Naive B cell (primary cell): ENCODE measurements at regions not wholly inside any gene's neighbourhood (a gene's known extent, or its start where the extent isn't known, plus 50 kb on each side); places are given as distances from the start of the nearest gene placed in this dataset.
A peak's percentile ranks its signal among the peaks of the same experiment; 100 is the strongest.

Source experiments
- ATAC-seq, 2 donors: fragments of 150-1000 bp; cut with Tn5 transposase; 2 replicates each; pipeline ENCODE4 v1.10.0; 2021; ENCODE audit warnings: low read depth in 2 of 2, mild to moderate bottlenecking in 2 of 2, moderate library complexity in 2 of 2
- DNase-seq: peaks from one replicate; pipeline ENCODE4 v3.0.0; 2022
- H3K27ac Mint-ChIP-seq, 6 donors: one replicate each; pipeline ENCODE4 v1.8.0; 2020 to 2022; ENCODE audit warnings: mild to moderate bottlenecking in 6 of 6, mixed read lengths in 6 of 6, moderate library complexity in 5 of 6, inconsistent platforms in 2 of 6
- H3K27me3 Mint-ChIP-seq, 3 donors: one replicate each; pipeline ENCODE4 v1.8.0; 2021 to 2022; ENCODE audit warnings: mixed read lengths in 3 of 3, mild to moderate bottlenecking in 1 of 3
- H3K36me3 Mint-ChIP-seq, 2 donors: one replicate each; pipeline ENCODE4 v1.8.0; 2020 to 2022; ENCODE audit warnings: mixed read lengths in 2 of 2, inconsistent platforms in 1 of 2, mild to moderate bottlenecking in 1 of 2
- H3K4me1 Mint-ChIP-seq, 3 donors: one replicate each; pipeline ENCODE4 v1.8.0; 2020 to 2022; ENCODE audit warnings: mixed read lengths in 3 of 3, inconsistent platforms in 1 of 3, mild to moderate bottlenecking in 1 of 3, moderate library complexity in 1 of 3
- H3K4me3 Mint-ChIP-seq, 8 donors: one replicate each; pipeline ENCODE4 v1.8.0; 2020 to 2022; ENCODE audit warnings: mild to moderate bottlenecking in 8 of 8, mixed read lengths in 8 of 8, moderate library complexity in 8 of 8, inconsistent platforms in 2 of 8
- H3K9me3 Mint-ChIP-seq, 7 donors: one replicate each; pipeline ENCODE4 v1.8.0; 2020 to 2022; ENCODE audit warnings: mixed read lengths in 7 of 7, mild to moderate bottlenecking in 5 of 7, inconsistent platforms in 2 of 7, moderate library complexity in 1 of 7

GRCh38 chr2:122182616-122183355, 427.3 kb downstream of the TSN start:
- no peaks in the 10 kb centered on the region for H3K4me1 Mint-ChIP-seq
- ATAC-seq = no peak
- H3K36me3 Mint-ChIP-seq = no peaks in the 10 kb centered on the region
- no peaks in the 10 kb centered on the region for H3K27me3 Mint-ChIP-seq
- no peak overlapping the region for H3K4me3 Mint-ChIP-seq
- no peak overlapping the region for H3K27ac Mint-ChIP-seq
- H3K9me3 Mint-ChIP-seq = peaks cover 0 to 10% (median 2%) of the 10 kb centered on the region in 7 donors
- no peak for DNase-seq

GRCh38 chr2:122183890-122184289, 428.4 kb downstream of the TSN start:
- DNase-seq (no peak), ATAC-seq (no peak)
- Mint-ChIP-seq H3K4me3 (no peak overlapping the region), H3K36me3 (no peaks in the 10 kb centered on the region), H3K4me1 (no peaks in the 10 kb centered on the region), H3K9me3 (peaks cover 0 to 5% (median 2%) of the 10 kb centered on the region in 7 donors), H3K27me3 (no peaks in the 10 kb centered on the region), H3K27ac (no peak overlapping the region)

DNA sequence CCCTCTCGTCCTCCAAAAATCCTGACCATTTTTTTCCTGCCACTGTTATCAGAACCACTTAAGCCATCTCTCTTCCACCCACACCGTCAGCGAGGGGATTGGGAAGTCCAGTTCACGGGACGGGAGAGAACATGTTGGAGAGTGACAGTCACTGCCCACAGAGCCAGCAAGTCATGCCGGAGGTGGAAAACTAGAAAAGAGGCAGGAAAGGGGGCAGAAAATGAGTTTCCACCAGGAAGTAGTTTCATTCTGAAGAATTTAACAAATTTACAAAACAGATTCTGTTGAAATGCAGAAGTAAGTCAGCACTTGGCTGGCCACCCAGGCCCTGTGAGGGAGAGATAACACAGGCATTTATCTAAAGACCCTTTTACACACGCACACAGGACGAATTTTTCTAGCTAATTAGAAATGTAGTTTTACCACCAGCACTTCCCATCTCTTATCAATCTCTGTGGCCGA, 431.3 kb downstream of the TSN start:
- Mint-ChIP-seq H3K4me3 (no peak overlapping the region), H3K27ac (no peak overlapping the region), H3K4me1 (no peaks in the 10 kb centered on the region), H3K36me3 (no peaks in the 10 kb centered on the region), H3K27me3 (no peaks in the 10 kb centered on the region), H3K9me3 (peaks cover 0 to 2% (median 0%) of the 10 kb centered on the region in 7 donors)
- ATAC-seq (no peak), DNase-seq (no peak)

- no peaks in the 10 kb centered on the region for H3K36me3 Mint-ChIP-seq
- H3K27ac Mint-ChIP-seq = no peak overlapping the region
- H3K9me3 Mint-ChIP-seq = peaks cover 0 to 5% (median 0%) of the 10 kb centered on the region in 7 donors
- H3K27me3 Mint-ChIP-seq = peaks cover 0 to 4% (median 0%) of the 10 kb centered on the region in 3 donors
- ATAC-seq = no peak
- DNase-seq = no peak
- H3K4me3 Mint-ChIP-seq = no peak overlapping the region
- H3K4me1 Mint-ChIP-seq = no peaks in the 10 kb centered on the region
These were observed 435.9 kb downstream of the TSN start for GRCh38 chr2:122191331-122191730.

- Mint-ChIP-seq H3K9me3 (peaks cover 0 to 7% (median 0%) of the 10 kb centered on the region in 7 donors), H3K36me3 (no peaks in the 10 kb centered on the region), H3K4me1 (no peaks in the 10 kb centered on the region), H3K27me3 (peaks cover 0 to 4% (median 0%) of the 10 kb centered on the region in 3 donors), H3K27ac (no peak overlapping the region), H3K4me3 (no peak overlapping the region)
- no peak for ATAC-seq
- no peak for DNase-seq
These were observed 438.2 kb downstream of the TSN start for GRCh38 chr2:122193622-122194021.

DNA sequence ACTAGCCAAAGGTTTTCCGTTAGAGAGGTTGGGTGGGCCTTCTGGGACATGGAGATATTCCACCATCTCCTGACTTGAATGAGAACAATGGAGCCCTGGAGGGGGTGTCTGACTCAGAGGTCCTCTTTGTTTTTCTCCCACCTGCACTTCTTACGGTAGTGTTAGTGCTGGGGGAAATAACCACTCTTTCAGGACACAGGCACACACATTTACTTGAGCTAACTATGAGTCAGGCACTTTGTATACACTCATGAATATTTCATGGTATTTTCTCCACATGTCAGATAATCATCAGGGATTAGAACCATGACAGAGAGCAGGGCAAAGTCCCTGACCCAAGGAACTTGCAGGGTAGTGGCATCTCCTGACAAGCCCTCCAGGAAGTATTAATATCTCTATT, 439.1 kb downstream of the TSN start:
- Mint-ChIP-seq H3K9me3 (peaks cover 0 to 7% (median 3%) of the 10 kb centered on the region in 7 donors), H3K36me3 (no peaks in the 10 kb centered on the region), H3K4me3 (no peak overlapping the region), H3K27ac (no peak overlapping the region), H3K4me1 (no peaks in the 10 kb centered on the region), H3K27me3 (peaks cover 0 to 4% (median 0%) of the 10 kb centered on the region in 3 donors)
- no peak for ATAC-seq
- DNase-seq = no peak

DNA sequence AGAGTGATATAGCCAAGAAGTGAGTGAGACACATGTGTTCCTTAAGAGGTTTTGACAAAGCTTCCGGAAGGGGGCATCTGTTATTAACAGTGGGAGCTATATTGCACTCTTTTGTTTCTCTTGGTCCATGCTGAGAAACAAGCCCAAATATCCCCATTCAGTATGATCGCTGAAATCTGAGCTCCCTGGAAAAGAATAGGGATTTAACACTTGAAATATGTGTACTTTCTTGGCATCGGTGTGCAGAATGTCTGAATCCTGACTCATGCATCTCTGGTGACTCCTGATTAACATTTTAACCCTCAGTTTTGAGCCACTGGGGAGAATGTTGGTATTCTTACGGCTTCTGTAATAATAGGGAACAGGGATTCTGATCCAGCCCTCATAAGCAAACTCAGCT, 448.1 kb downstream of the TSN start:
- H3K4me1 Mint-ChIP-seq = no peaks in the 10 kb centered on the region

GRCh38 chr2:122205641-122206040, 450.2 kb downstream of the TSN start:
- Mint-ChIP-seq H3K27ac (peak overlapping the region in 1 of 6 donors; percentile 79), H3K4me1 (no peaks in the 10 kb centered on the region), H3K27me3 (no peaks in the 10 kb centered on the region), H3K9me3 (peaks cover 0 to 11% (median 3%) of the 10 kb centered on the region in 7 donors), H3K4me3 (no peak overlapping the region), H3K36me3 (no peaks in the 10 kb centered on the region)
- DNase-seq (no peak), ATAC-seq (no peak)

More for the DNA sequence above, 448.1 kb downstream of the TSN start:
- ATAC-seq = no peak
- Mint-ChIP-seq H3K9me3 (peaks cover 0 to 8% (median 6%) of the 10 kb centered on the region in 7 donors), H3K4me3 (no peak overlapping the region), H3K27ac (no peak overlapping the region), H3K27me3 (no peaks in the 10 kb centered on the region), H3K36me3 (no peaks in the 10 kb centered on the region)
- no peak for DNase-seq

DNA sequence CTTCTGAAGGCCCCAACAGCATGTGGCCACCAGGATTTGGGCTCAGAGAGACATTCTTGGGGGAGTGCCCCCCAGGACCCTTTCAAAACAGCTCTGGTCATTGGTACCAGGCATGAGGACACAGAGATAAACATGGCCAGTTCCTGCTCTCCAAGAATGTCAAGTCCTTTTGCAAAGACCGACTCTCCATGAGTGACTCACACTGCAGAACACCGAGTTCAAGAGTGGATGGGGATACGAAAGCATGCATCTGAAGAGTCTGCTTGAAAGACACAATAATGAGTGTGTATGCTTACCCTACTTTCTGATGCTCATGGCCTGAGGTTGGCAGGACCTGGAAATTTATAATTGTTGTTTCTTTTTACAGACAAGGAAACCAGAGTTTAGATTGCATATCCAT, 450.6 kb downstream of the TSN start:
- DNase-seq (no peak), ATAC-seq (no peak)
- H3K4me1 Mint-ChIP-seq = no peaks in the 10 kb centered on the region
- H3K27ac Mint-ChIP-seq = peak overlapping the region in 1 of 6 donors; percentile 79
- no peaks in the 10 kb centered on the region for H3K27me3 Mint-ChIP-seq
- H3K4me3 Mint-ChIP-seq = no peak overlapping the region
- no peaks in the 10 kb centered on the region for H3K36me3 Mint-ChIP-seq
- peaks cover 0 to 11% (median 3%) of the 10 kb centered on the region in 7 donors for H3K9me3 Mint-ChIP-seq

DNA sequence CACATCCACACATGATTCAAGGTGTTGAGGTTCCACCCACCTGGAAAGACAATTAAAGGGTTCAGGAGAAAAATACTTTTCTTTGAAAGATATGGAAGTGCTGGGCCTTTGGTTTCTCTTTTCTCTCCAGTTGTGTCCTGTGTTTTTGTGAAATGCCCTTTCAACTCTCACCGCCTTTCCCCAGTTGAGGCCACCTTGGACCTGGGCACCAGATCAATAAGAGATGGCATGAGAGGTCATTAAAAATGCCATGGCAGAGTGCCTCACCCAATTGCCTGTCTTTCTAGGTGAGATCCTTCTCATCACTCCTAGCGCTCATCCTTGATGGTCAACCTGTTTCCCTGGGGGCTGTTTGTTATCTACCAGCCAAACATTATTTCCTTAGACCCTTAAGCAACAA, 453.9 kb downstream of the TSN start:
- H3K4me3 Mint-ChIP-seq = no peak overlapping the region
- no peak overlapping the region for H3K27ac Mint-ChIP-seq
- DNase-seq (no peak), ATAC-seq (no peak)
- no peaks in the 10 kb centered on the region for H3K27me3 Mint-ChIP-seq
- H3K9me3 Mint-ChIP-seq = peaks cover 0 to 13% (median 2%) of the 10 kb centered on the region in 7 donors
- no peaks in the 10 kb centered on the region for H3K36me3 Mint-ChIP-seq
- no peaks in the 10 kb centered on the region for H3K4me1 Mint-ChIP-seq

GRCh38 chr2:122210065-122210464, 454.6 kb downstream of the TSN start:
- ATAC-seq = no peak

GRCh38 chr2:122210898-122211856, 455.7 kb downstream of the TSN start:
- DNase-seq (no peak), ATAC-seq (no peak)
- Mint-ChIP-seq H3K27ac (no peak overlapping the region), H3K9me3 (peaks cover 0 to 14% (median 2%) of the 10 kb centered on the region in 7 donors), H3K36me3 (no peaks in the 10 kb centered on the region), H3K4me3 (no peak overlapping the region), H3K27me3 (no peaks in the 10 kb centered on the region), H3K4me1 (no peaks in the 10 kb centered on the region)

More at GRCh38 chr2:122210065-122210464, 454.6 kb downstream of the TSN start:
- no peak overlapping the region for H3K4me3 Mint-ChIP-seq
- no peaks in the 10 kb centered on the region for H3K27me3 Mint-ChIP-seq
- no peak for DNase-seq
- no peak overlapping the region for H3K27ac Mint-ChIP-seq
- no peaks in the 10 kb centered on the region for H3K4me1 Mint-ChIP-seq
- no peaks in the 10 kb centered on the region for H3K36me3 Mint-ChIP-seq
- peaks cover 0 to 14% (median 2%) of the 10 kb centered on the region in 7 donors for H3K9me3 Mint-ChIP-seq

DNA sequence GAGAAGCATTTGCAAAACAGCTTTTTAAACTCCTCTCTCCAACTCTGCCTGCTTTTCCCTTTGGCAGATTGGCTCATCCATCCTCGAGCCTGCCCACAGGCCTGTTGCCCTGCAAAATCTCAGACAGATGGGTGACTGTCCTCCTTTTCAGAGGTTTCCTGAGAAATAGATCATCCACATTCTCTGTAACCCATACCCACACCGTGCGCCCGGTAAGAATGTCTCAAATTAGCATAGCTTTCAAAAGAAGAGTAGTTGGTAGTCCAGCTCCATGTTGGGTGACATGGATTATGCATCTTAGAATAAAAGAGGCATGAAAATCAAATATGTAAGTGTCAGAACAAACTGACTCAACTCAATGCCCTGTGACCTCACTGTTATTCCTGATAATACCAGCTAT, 457.9 kb downstream of the TSN start:
- Mint-ChIP-seq H3K4me3 (no peak overlapping the region), H3K4me1 (no peaks in the 10 kb centered on the region), H3K36me3 (no peaks in the 10 kb centered on the region), H3K9me3 (peaks cover 0 to 14% (median 2%) of the 10 kb centered on the region in 7 donors), H3K27me3 (no peaks in the 10 kb centered on the region), H3K27ac (no peak overlapping the region)
- DNase-seq (no peak), ATAC-seq (no peak)
